Uterus (tissue), 3 donors: ENCODE measurements at regions not wholly inside any gene's neighbourhood (a gene's known extent, or its start where the extent isn't known, plus 50 kb on each side); places are given as distances from the start of the nearest gene placed in this dataset.
"Not testable (repeated sequence)": the region's sequence is repeated elsewhere in the genome, so short reads cannot be mapped to it uniquely, and the experiment has no call there.

ENCODE experiments used
- DNase-seq, 2 donors: peaks; one replicate each; pipeline ENCODE4 v3.0.0-alpha.2; 2019 to 2020
- H3K27ac ChIP-seq, 2 donors: fragments of 200-600 bp; sonication (generic); 1 replicate in 1 of 2; 2 replicates in 1 of 2; pipeline ENCODE4 v1.5.1; 2016 to 2018
- H3K27me3 ChIP-seq, 2 donors: fragments of 200-600 bp; sonication (generic); one replicate each; pipeline ENCODE4 v1.5.1; 2018 to 2019; ENCODE audit warnings: control low read depth in 1 of 2
- H3K36me3 ChIP-seq, 2 donors: fragments of 200-600 bp; sonication (generic); one replicate each; pipeline ENCODE4 v1.5.1; 2019; ENCODE audit warnings: control low read depth in 1 of 2
- H3K4me1 ChIP-seq, 2 donors: fragments of 200-600 bp; sonication (generic); one replicate each; pipeline ENCODE4 v1.5.1; 2018 to 2019; ENCODE audit warnings: control low read depth in 1 of 2
- H3K4me3 ChIP-seq, 2 donors: fragments of 200-600 bp; sonication (generic); 1 replicate in 1 of 2; 2 replicates in 1 of 2; pipeline ENCODE4 v1.5.1; 2018 to 2019; ENCODE audit warnings: mild to moderate bottlenecking in 1 of 2
- H3K9me3 ChIP-seq, 2 donors: fragments of 200-600 bp; sonication (generic); one replicate each; pipeline ENCODE4 v1.5.1; 2019; ENCODE audit warnings: control low read depth in 1 of 2
- POLR2A ChIP-seq, 2 donors: fragments of 450-650 bp; IDR thresholded peaks; one replicate each; pipeline ENCODE4 v1.6.1; 2016; ENCODE audit warnings: antibody characterized with exemption in 2 of 2, mild to moderate bottlenecking in 1 of 2, moderate library complexity in 1 of 2
- intact Hi-C: fragments of 100-400 bp; cut with DNase I; formaldehyde crosslinking; loops from one replicate; pipeline ENCODE4 v1.15.1; 2023; ENCODE audit warnings: low total_unique reads
- TF ChIP-seq, protein P1 (sequence below), 4 experiments: fragments of 200-600 bp in 2 of 4; fragments of 450-650 bp in 2 of 4; sonication (generic) in 2 of 4; IDR thresholded peaks; one replicate each; pipeline ENCODE4 v1.5.1; 2016 to 2019; ENCODE audit warnings: antibody characterized with exemption in 4 of 4, mild to moderate bottlenecking in 2 of 4, moderate library complexity in 1 of 4
- donor health status: DM: yes; HTN: yes; CAD: no.

DNA sequence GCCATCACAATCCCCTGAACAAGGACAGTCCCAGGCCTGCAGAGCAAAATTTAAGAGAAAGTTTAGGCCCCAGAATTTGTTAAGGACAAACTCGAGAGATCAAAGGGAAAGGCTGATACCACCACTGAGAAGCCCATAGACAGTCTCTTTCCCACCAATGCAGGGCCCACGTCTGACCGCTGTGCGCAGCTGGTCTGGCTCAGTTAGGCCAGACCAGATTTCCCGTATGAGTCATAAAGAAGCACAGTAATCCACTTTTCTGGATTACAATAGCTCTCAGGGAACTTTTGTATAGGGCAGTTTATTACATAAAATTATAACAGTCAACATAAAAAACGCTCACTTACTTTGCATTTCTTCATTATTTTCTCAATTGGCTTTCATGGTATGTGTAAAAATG is 259.5 kb downstream of the RCHY1 start:
- H3K4me1 ChIP-seq = no peaks in the 10 kb centered on the region
- no peak for DNase-seq
- H3K36me3 ChIP-seq = no peaks in the 10 kb centered on the region
- TF ChIP-seq, protein P1, sequence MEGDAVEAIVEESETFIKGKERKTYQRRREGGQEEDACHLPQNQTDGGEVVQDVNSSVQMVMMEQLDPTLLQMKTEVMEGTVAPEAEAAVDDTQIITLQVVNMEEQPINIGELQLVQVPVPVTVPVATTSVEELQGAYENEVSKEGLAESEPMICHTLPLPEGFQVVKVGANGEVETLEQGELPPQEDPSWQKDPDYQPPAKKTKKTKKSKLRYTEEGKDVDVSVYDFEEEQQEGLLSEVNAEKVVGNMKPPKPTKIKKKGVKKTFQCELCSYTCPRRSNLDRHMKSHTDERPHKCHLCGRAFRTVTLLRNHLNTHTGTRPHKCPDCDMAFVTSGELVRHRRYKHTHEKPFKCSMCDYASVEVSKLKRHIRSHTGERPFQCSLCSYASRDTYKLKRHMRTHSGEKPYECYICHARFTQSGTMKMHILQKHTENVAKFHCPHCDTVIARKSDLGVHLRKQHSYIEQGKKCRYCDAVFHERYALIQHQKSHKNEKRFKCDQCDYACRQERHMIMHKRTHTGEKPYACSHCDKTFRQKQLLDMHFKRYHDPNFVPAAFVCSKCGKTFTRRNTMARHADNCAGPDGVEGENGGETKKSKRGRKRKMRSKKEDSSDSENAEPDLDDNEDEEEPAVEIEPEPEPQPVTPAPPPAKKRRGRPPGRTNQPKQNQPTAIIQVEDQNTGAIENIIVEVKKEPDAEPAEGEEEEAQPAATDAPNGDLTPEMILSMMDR (IDR thresholded peaks at IDR 0.05) = no peak
- TF ChIP-seq POLR2A (IDR thresholded peaks at IDR 0.05) = no peak
- H3K27ac ChIP-seq = no peak overlapping the region
- intact Hi-C loops = no loop called here
- H3K27me3 ChIP-seq = no peaks in the 10 kb centered on the region
- no peak overlapping the region for H3K4me3 ChIP-seq
- no peaks in the 10 kb centered on the region for H3K9me3 ChIP-seq

DNA sequence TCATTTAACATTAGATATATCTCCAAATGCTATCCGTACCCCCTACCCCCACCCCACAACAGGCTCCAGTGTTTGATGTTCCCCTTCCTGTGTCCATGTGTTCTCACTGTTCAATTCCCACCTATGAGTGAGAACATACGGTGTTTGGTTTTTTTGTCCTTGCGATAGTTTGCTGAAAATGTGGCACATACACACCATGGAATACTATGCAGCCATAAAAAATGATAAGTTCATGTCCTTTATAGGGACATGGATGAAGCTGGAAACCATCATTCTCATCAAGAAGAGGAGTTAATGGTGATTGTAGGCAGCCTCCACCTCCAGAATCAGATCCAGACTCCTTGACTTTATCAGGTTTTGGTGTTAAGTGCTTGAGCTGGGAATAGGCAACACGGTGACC is 261.1 kb downstream of the RCHY1 start:
- H3K4me3 ChIP-seq, H3K27ac ChIP-seq, H3K9me3 ChIP-seq, DNase-seq, H3K4me1 ChIP-seq, H3K36me3 ChIP-seq, H3K27me3 ChIP-seq, intact Hi-C loops: not testable (repeated sequence)

DNA sequence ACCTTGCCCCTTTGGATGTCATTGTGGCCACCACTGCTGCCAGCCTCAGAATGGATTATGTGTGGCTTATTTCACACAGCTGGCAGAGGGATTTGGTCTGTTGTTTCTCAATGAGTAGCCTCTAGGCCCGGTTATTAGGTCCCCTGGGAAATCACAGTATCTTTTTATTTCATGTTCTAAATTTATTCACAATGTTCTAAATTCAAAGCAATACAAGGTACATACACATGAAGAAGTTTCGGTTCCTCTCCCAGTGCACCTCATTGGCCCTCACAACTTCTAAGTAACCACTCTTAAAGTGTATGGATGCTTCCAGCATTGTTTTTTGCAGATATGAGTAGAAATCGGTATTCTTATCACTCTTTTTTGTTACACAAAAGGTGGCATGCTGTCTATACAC is 262.7 kb downstream of the RCHY1 start:
- no peaks in the 10 kb centered on the region for H3K27me3 ChIP-seq
- intact Hi-C loops = no loop called here
- H3K4me1 ChIP-seq = no peaks in the 10 kb centered on the region
- H3K36me3 ChIP-seq = no peaks in the 10 kb centered on the region
- no peaks in the 10 kb centered on the region for H3K9me3 ChIP-seq
- H3K4me3 ChIP-seq = no peak overlapping the region
- no peak for TF ChIP-seq POLR2A (IDR thresholded peaks at IDR 0.05)
- TF ChIP-seq, protein P1 (IDR thresholded peaks at IDR 0.05) = no peak
- DNase-seq = no peak
- H3K27ac ChIP-seq = no peak overlapping the region

DNA sequence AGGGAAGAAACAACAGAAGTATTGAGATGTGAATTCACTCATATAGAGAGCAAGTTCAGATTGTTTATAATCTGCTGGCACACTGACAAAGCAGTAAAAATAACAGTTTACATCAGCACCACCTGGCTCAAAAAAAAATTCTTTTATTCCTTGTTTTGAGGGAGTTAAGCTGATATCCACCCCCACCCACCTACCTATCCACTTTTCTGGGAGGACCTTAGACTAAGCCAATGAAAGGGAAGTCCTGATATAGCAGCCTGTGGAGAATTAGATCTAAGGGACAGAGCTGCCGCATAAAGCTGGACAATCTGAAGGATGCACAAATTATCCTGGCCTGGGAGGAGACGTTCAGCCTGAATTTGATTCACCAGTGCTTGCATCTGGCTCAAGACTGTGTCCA is 264.5 kb downstream of the RCHY1 start:
- TF ChIP-seq, protein P1 (IDR thresholded peaks at IDR 0.05) = no peak
- H3K4me1 ChIP-seq = no peaks in the 10 kb centered on the region
- no peaks in the 10 kb centered on the region for H3K27me3 ChIP-seq
- DNase-seq = no peak
- H3K9me3 ChIP-seq = no peaks in the 10 kb centered on the region
- H3K4me3 ChIP-seq = no peak overlapping the region
- intact Hi-C loops = no loop called here
- H3K36me3 ChIP-seq = no peaks in the 10 kb centered on the region
- H3K27ac ChIP-seq = no peak overlapping the region

DNA sequence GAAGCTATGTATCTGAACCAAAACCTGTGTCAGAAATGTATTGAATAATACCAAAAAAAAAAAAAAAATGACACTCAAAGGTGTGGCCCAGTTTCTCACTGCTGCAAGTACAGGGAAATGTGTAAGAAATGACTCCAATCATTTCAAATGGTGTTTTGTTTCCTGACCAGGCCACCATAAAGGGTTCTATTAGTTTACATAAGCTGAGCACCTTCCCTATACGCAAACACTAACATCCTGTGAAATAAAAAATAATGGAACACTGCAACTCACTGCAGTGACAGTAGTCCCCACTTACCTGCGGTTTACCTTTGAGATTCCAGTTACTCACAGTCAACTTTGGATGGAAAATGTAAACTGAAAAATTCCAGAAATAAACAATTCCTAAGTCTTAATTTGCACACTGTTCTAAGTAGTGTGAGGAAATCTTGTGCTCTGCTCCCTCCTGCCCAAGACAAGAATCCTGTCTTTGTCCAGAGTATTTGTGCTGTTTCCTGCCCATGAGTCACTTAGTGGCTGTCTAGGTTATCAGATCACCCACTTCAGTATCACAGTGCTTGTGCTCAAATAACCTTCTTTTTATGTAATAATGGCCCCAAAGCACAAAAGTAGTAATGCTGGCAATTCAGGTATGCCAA is 265.3 kb downstream of the RCHY1 start:
- TF ChIP-seq POLR2A (IDR thresholded peaks at IDR 0.05) = no peak
- TF ChIP-seq, protein P1 (IDR thresholded peaks at IDR 0.05) = no peak
- no peak for DNase-seq
- H3K4me3 ChIP-seq = no peak overlapping the region
- H3K36me3 ChIP-seq = no peaks in the 10 kb centered on the region
- H3K9me3 ChIP-seq = no peaks in the 10 kb centered on the region
- intact Hi-C loops = no loop called here
- H3K4me1 ChIP-seq = no peaks in the 10 kb centered on the region
- H3K27me3 ChIP-seq = no peaks in the 10 kb centered on the region
- no peak overlapping the region for H3K27ac ChIP-seq

DNA sequence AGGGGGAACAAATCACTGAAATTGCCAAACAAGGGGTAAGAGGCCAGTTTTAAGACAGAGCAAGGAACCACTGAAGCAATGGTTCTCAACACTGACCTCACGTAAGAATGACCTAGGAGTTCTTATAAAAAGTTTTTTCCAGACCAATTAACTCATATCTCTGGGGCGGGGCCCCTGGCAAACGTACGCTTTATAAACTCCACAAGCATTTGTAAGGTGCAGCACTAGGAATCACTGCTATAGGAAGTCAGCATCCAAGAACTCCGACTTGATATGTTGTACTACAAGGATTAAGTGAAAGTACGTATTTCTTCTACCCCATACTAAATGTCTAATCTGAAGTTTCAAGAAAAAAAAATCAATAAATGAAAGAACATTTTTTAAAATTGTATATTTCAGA is 269.9 kb downstream of the RCHY1 start:
- no peaks in the 10 kb centered on the region for H3K9me3 ChIP-seq
- peak overlapping the region in 1 of 2 donors; percentile 83 for H3K27ac ChIP-seq
- no peaks in the 10 kb centered on the region for H3K27me3 ChIP-seq
- H3K4me1 ChIP-seq = no peaks in the 10 kb centered on the region
- no peak for DNase-seq
- no peaks in the 10 kb centered on the region for H3K36me3 ChIP-seq
- TF ChIP-seq POLR2A (IDR thresholded peaks at IDR 0.05) = no peak
- TF ChIP-seq, protein P1 (IDR thresholded peaks at IDR 0.05) = no peak
- intact Hi-C loops = no loop called here
- H3K4me3 ChIP-seq = no peak overlapping the region
